ENCODE measurements at regions not wholly inside any gene's neighbourhood (a gene's known extent, or its start where the extent isn't known, plus 50 kb on each side); places are given as distances from the start of the nearest gene placed in this dataset.

DNA sequence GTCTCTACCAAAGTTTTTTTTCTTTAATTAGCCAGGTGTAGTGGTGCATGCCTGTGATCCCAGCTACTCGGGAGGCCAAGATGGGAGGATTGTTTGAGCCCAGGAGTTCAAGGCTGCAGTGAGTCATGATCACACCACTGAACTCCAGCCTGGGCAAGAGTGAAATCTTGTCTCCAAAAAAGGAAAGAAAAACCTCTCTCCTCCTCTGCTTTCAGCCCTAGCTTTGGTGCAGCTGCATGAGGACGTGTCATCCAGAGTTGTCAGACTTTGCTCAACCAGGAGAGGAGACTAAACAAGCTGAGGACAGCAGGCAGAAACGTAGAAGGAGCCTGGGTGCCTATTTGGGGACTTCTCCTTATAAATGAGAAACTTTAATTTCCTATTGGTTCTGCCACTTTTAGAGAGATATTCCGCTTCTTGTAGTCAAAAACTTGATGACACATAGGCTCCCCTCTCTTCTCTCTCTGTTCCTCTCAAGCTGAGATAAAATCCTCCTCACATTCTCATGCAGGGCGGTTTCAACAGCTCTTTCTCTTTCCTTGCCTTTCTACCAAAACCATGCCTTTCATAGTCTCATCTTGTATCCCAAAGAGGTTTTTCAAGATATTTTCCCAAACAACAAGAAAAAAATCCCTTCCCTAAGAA, 205.4 kb downstream of the ARHGAP12 start:
- H3K4me2 ChIP-seq = no peak overlapping the region
- Mint-ChIP-seq H3K9me3 (peaks cover 32% of the 10 kb centered on the region), H3K4me1 (no peaks in the 10 kb centered on the region), H3K36me3 (no peaks in the 10 kb centered on the region), H3K4me3 (no peak overlapping the region), H3K27ac (no peak overlapping the region), H3K27me3 (ENCODE audit: insufficient read depth, low read depth) (peaks cover 9% of the 10 kb centered on the region)
- no peak overlapping the region for H2AFZ ChIP-seq (replicated peaks)
- no peaks in the 10 kb centered on the region for H3K27me3 ChIP-seq
- DNase-seq (ENCODE audit: low spot score) = no peak
- H3F3A ChIP-seq (ENCODE audit: low read depth) = no peaks in the 10 kb centered on the region
- no peaks in the 10 kb centered on the region for H4K20me1 ChIP-seq (ENCODE audit: low read depth)
- H3K4me3 ChIP-seq = no peak overlapping the region
- no peak overlapping the region for H3K9ac ChIP-seq
- no peak overlapping the region for H3K27ac ChIP-seq
- H3K79me2 ChIP-seq (ENCODE audit: low read depth) = no peaks in the 10 kb centered on the region
- no peaks in the 10 kb centered on the region for H3K36me3 ChIP-seq
- H3K9me3 ChIP-seq (ENCODE audit: low read depth) = no peaks in the 10 kb centered on the region
- H3K4me1 ChIP-seq = no peaks in the 10 kb centered on the region
- TF ChIP-seq, protein P1, sequence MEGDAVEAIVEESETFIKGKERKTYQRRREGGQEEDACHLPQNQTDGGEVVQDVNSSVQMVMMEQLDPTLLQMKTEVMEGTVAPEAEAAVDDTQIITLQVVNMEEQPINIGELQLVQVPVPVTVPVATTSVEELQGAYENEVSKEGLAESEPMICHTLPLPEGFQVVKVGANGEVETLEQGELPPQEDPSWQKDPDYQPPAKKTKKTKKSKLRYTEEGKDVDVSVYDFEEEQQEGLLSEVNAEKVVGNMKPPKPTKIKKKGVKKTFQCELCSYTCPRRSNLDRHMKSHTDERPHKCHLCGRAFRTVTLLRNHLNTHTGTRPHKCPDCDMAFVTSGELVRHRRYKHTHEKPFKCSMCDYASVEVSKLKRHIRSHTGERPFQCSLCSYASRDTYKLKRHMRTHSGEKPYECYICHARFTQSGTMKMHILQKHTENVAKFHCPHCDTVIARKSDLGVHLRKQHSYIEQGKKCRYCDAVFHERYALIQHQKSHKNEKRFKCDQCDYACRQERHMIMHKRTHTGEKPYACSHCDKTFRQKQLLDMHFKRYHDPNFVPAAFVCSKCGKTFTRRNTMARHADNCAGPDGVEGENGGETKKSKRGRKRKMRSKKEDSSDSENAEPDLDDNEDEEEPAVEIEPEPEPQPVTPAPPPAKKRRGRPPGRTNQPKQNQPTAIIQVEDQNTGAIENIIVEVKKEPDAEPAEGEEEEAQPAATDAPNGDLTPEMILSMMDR (IDR thresholded peaks at IDR 0.05) = no peak

DNA sequence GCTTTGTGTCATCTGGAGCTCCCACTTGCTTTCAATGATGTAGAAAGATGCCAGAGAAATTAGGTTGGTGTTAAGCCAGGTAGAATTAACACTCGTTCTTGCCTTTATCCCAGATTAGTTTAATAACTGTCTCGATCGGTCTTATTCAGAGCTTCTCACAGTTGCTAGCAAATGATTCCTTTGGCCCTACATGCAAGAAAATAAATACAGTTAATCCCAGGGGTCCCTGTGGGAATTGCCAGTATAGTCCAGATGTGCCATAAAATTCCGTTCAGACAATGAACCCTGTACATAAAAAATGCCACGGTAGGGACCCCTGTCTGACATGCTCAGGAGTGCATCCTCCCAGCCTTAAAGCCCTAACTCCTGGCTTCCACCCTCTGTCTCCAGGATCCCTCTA, 207.5 kb downstream of the ARHGAP12 start:
- Mint-ChIP-seq H3K4me3 (no peak overlapping the region), H3K36me3 (no peaks in the 10 kb centered on the region), H3K27me3 (ENCODE audit: insufficient read depth, low read depth) (peaks cover 12% of the 10 kb centered on the region), H3K4me1 (no peaks in the 10 kb centered on the region), H3K27ac (no peak overlapping the region), H3K9me3 (peaks cover 26% of the 10 kb centered on the region)
- no peaks in the 10 kb centered on the region for H3K9me3 ChIP-seq (ENCODE audit: low read depth)
- no peak overlapping the region for H3K4me3 ChIP-seq
- H3K9ac ChIP-seq = no peak overlapping the region
- no peaks in the 10 kb centered on the region for H3K27me3 ChIP-seq
- no peak for DNase-seq (ENCODE audit: low spot score)
- no peaks in the 10 kb centered on the region for H3K79me2 ChIP-seq (ENCODE audit: low read depth)
- no peak overlapping the region for H3K4me2 ChIP-seq
- H3K27ac ChIP-seq = no peak overlapping the region
- no peaks in the 10 kb centered on the region for H3F3A ChIP-seq (ENCODE audit: low read depth)
- TF ChIP-seq, protein P1 (IDR thresholded peaks at IDR 0.05) = no peak
- TF ChIP-seq EZH2 (IDR thresholded peaks at IDR 0.05) (no peak), EZH2phosphoT487 (IDR thresholded peaks at IDR 0.05) (no peak)
- H4K20me1 ChIP-seq (ENCODE audit: low read depth) = no peaks in the 10 kb centered on the region
- no peak overlapping the region for H2AFZ ChIP-seq (replicated peaks)
- H3K4me1 ChIP-seq = no peaks in the 10 kb centered on the region
- H3K36me3 ChIP-seq = no peaks in the 10 kb centered on the region

DNA sequence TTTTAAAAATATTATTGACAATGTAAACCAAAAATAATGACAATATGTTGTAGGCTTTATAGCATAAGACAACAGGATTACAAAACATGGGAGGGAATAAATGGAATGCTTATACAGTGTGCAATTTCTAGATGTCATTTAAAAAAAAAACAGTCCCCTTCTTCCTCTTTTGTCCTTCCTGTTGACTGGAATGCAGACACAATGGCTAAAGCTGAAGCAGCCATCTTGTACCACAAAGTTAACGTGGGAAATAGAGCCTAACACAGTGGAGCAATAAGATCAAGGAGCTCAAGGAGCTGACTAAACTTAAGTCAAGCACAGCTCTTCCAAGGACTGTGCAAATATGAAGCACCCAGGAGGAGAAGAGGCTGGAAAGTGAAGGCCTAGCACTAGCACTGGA, 208.1 kb downstream of the ARHGAP12 start:
- Histone ChIP-seq H3K27me3 (no peaks in the 10 kb centered on the region), H3K79me2 (ENCODE audit: low read depth) (no peaks in the 10 kb centered on the region), H3F3A (ENCODE audit: low read depth) (no peaks in the 10 kb centered on the region), H3K4me3 (no peak overlapping the region), H3K4me2 (no peak overlapping the region), H3K9me3 (ENCODE audit: low read depth) (no peaks in the 10 kb centered on the region), H3K4me1 (no peaks in the 10 kb centered on the region), H3K36me3 (no peaks in the 10 kb centered on the region), H4K20me1 (ENCODE audit: low read depth) (no peaks in the 10 kb centered on the region), H2AFZ (replicated peaks) (no peak overlapping the region), H3K9ac (no peak overlapping the region), H3K27ac (no peak overlapping the region)
- peaks cover 28% of the 10 kb centered on the region for H3K9me3 Mint-ChIP-seq
- no peak for DNase-seq (ENCODE audit: low spot score)
- H3K4me3 Mint-ChIP-seq = no peak overlapping the region
- peaks cover 8% of the 10 kb centered on the region for H3K27me3 Mint-ChIP-seq (ENCODE audit: insufficient read depth, low read depth)
- peak overlapping the region; percentile 57 for H3K27ac Mint-ChIP-seq
- TF ChIP-seq EZH2 (IDR thresholded peaks at IDR 0.05) (no peak), EZH2phosphoT487 (IDR thresholded peaks at IDR 0.05) (no peak)
- TF ChIP-seq, protein P1 (IDR thresholded peaks at IDR 0.05) = no peak
- no peaks in the 10 kb centered on the region for H3K36me3 Mint-ChIP-seq
- H3K4me1 Mint-ChIP-seq = no peaks in the 10 kb centered on the region
